ENCODE measurements at regions not wholly inside any gene's neighbourhood (a gene's known extent, or its start where the extent isn't known, plus 50 kb on each side); places are given as distances from the start of the nearest gene placed in this dataset.

DNA sequence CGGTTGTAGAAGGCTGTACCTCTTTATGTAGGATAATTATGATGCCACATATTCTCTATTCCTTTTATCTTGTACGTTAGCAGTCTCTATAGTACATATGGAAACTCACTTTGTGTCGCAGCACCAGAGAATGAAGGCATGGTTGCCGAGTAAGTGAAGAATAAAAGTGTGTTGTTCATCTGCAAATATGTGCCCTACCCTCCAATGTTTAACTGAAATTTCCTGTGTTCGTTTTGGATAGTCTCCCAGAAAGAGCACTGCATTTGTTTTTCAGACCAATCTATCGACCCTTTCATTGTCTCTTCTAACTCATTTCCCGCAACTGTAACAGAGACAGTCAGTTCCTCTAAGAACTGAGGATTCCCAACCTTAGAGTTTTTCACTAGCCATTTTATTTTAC is 592.8 kb downstream of the TUSC7 start:
- no peaks in the 10 kb centered on the region for H3K9me3 ChIP-seq

DNA sequence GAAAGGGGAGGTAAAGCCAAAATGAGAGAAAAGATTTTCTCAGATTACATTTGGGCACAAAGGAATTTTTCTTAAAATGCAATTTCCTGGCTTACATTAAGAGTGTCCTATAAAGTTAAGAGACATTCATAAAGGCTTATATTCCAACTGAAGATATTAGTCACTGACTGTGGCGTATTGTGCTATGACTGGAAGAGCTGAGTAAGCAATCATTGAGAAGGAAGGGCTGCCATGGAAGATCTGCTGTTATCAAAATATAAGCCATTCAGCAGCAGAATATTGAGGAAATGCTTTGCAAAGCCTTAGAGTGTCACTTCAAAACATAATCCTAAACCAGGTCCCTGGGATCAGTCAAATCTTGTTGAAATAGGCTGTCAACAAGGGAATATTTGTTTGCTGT is 593.9 kb downstream of the TUSC7 start:
- intact Hi-C loops (cut with DNase I), result no loop called here

More for the DNA sequence above, 592.8 kb downstream of the TUSC7 start:
- H3K4me1 ChIP-seq, result no peaks in the 10 kb centered on the region
- no peak overlapping the region for H3K27ac ChIP-seq
- intact Hi-C loops (cut with DNase I), result no loop called here
- no peaks in the 10 kb centered on the region for H3K27me3 ChIP-seq
- no peak for DNase-seq (ENCODE audit: extremely low spot score in 2 of 2)
- TF ChIP-seq CTCF (IDR thresholded peaks at IDR 0.05) (no peak), POLR2A (IDR thresholded peaks at IDR 0.05) (no peak), POLR2AphosphoS5 (IDR thresholded peaks at IDR 0.05; ENCODE audit: insufficient read depth in 1 of 2, low read depth in 1 of 2) (no peak)
- no peak overlapping the region for H3K4me3 ChIP-seq
- H3K36me3 ChIP-seq, result no peaks in the 10 kb centered on the region

DNA sequence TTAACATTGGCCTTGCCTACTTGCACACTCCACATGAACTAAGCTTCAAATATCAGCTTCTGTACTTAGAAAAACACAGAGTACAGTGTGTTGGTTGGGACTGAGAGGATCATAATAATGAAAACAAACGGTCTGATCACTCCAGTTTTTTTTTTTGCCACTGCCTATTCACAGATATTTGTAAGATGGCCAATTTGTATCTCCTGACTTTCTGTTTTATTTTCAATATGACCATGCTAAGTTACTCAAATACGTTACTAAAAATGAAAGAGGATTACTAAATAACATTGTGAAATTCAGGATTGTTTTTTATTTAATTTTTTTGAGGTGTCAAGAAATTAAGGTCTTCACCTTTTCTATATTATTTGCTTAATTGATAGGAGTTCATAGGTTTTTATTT is 595.1 kb downstream of the TUSC7 start:
- no peak for TF ChIP-seq CTCF (IDR thresholded peaks at IDR 0.05)
- TF ChIP-seq POLR2AphosphoS5 (IDR thresholded peaks at IDR 0.05; ENCODE audit: insufficient read depth in 1 of 2, low read depth in 1 of 2), result no peak
- no peak for TF ChIP-seq POLR2A (IDR thresholded peaks at IDR 0.05)
- H3K9me3 ChIP-seq, result no peaks in the 10 kb centered on the region
- intact Hi-C loops (cut with DNase I), result no loop called here
- no peaks in the 10 kb centered on the region for H3K4me1 ChIP-seq
- no peak overlapping the region for H3K27ac ChIP-seq
- no peaks in the 10 kb centered on the region for H3K27me3 ChIP-seq
- no peaks in the 10 kb centered on the region for H3K36me3 ChIP-seq
- DNase-seq (ENCODE audit: extremely low spot score in 2 of 2), result no peak
- H3K4me3 ChIP-seq, result no peak overlapping the region

More for the DNA sequence above, 593.9 kb downstream of the TUSC7 start:
- DNase-seq (ENCODE audit: extremely low spot score in 2 of 2), result no peak
- Histone ChIP-seq H3K27me3 (no peaks in the 10 kb centered on the region), H3K4me1 (no peaks in the 10 kb centered on the region), H3K36me3 (no peaks in the 10 kb centered on the region), H3K4me3 (no peak overlapping the region), H3K9me3 (no peaks in the 10 kb centered on the region), H3K27ac (no peak overlapping the region)
- TF ChIP-seq POLR2A (IDR thresholded peaks at IDR 0.05) (no peak), POLR2AphosphoS5 (IDR thresholded peaks at IDR 0.05; ENCODE audit: insufficient read depth in 1 of 2, low read depth in 1 of 2) (no peak), CTCF (IDR thresholded peaks at IDR 0.05) (no peak)

- Histone ChIP-seq H3K27ac (no peak overlapping the region), H3K9me3 (no peaks in the 10 kb centered on the region), H3K4me1 (no peaks in the 10 kb centered on the region), H3K36me3 (no peaks in the 10 kb centered on the region), H3K4me3 (no peak overlapping the region), H3K27me3 (no peaks in the 10 kb centered on the region)
- no peak for DNase-seq (ENCODE audit: extremely low spot score in 2 of 2)
- intact Hi-C loops (cut with DNase I), result no loop called here
- TF ChIP-seq POLR2AphosphoS5 (IDR thresholded peaks at IDR 0.05; ENCODE audit: insufficient read depth in 1 of 2, low read depth in 1 of 2) (no peak), CTCF (IDR thresholded peaks at IDR 0.05) (no peak), POLR2A (IDR thresholded peaks at IDR 0.05) (no peak)
Observed at GRCh38 chr3:117305681-117306080, 596.1 kb downstream of the TUSC7 start.

GRCh38 chr3:117306299-117306698 is 596.7 kb downstream of the TUSC7 start:
- no peak for DNase-seq (ENCODE audit: extremely low spot score in 2 of 2)
- Histone ChIP-seq H3K36me3 (no peaks in the 10 kb centered on the region), H3K9me3 (no peaks in the 10 kb centered on the region), H3K27ac (no peak overlapping the region), H3K27me3 (no peaks in the 10 kb centered on the region), H3K4me3 (no peak overlapping the region), H3K4me1 (no peaks in the 10 kb centered on the region)
- intact Hi-C loops (cut with DNase I), result no loop called here
- TF ChIP-seq POLR2A (IDR thresholded peaks at IDR 0.05), result no peak
- TF ChIP-seq CTCF (IDR thresholded peaks at IDR 0.05), result no peak
- no peak for TF ChIP-seq POLR2AphosphoS5 (IDR thresholded peaks at IDR 0.05; ENCODE audit: insufficient read depth in 1 of 2, low read depth in 1 of 2)
